ENCODE measurements at regions not wholly inside any gene's neighbourhood (a gene's known extent, or its start where the extent isn't known, plus 50 kb on each side); places are given as distances from the start of the nearest gene placed in this dataset.

- no peaks in the 10 kb centered on the region for H3K36me3 ChIP-seq (replicated peaks in 1 of 2)
- WGBS, 4 donors: 74 to 82% (median 80%) methylated on average over 8 of the region's 8 CpGs
- no peaks in the 10 kb centered on the region for H3K9me3 ChIP-seq (replicated peaks in 1 of 3)
- no peak overlapping the region for H3K27ac ChIP-seq
- no peak for TF ChIP-seq POLR2A (IDR thresholded peaks at IDR 0.05)
- TF ChIP-seq CTCF (IDR thresholded peaks at IDR 0.05): no peak
- H3K27me3 ChIP-seq: no peaks in the 10 kb centered on the region
- DNase-seq: no peak
- no peaks in the 10 kb centered on the region for H3K4me1 ChIP-seq (replicated peaks in 1 of 2)
- H3K4me3 ChIP-seq: no peak overlapping the region
- intact Hi-C loops (cut with DNase I): no loop called here
Observed at GRCh38 chr6:2535506-2535905, 215.2 kb downstream of the MYLK4 start.

DNA sequence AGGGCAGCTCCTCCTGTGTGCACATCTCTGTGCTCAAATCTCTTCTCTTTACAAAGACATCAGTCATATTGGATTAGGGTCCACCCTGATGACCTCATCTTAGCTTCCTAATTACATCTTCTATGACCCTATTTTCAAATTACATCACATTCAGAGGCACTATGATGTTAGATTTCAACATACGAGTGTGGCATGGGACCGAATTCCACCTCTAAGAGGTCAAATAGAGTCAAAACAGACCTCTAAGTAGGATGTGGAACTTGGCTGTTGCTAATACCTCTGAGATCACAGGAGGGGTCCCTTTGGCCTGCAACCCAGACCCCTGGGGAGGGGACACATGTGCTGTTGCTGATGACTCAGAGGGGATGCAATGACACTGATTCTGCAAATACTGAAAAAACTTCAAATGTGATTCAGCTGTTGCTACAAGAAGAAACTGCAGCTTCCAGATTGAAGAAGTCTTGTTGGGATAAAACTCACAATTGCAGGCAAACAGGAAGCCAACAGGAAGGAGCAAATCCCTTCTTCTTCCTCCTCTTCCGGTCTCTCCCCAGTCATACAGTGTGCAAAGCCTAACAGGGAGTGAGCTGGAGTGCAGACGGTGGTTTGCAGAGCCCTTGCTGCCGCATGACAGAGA lies 216.2 kb downstream of the MYLK4 start:
- H3K36me3 ChIP-seq (replicated peaks in 1 of 2): no peaks in the 10 kb centered on the region
- no peaks in the 10 kb centered on the region for H3K4me1 ChIP-seq (replicated peaks in 1 of 2)
- WGBS, 4 donors: 41 to 64% (median 54%) methylated on average over 5 of the region's 5 CpGs
- no peak for TF ChIP-seq POLR2A (IDR thresholded peaks at IDR 0.05)
- no peak for TF ChIP-seq CTCF (IDR thresholded peaks at IDR 0.05)
- H3K9me3 ChIP-seq (replicated peaks in 1 of 3): no peaks in the 10 kb centered on the region
- H3K27me3 ChIP-seq: no peaks in the 10 kb centered on the region
- no peak for DNase-seq
- intact Hi-C loops (cut with DNase I): no loop called here
- no peak overlapping the region for H3K4me3 ChIP-seq
- H3K27ac ChIP-seq: no peak overlapping the region

DNA sequence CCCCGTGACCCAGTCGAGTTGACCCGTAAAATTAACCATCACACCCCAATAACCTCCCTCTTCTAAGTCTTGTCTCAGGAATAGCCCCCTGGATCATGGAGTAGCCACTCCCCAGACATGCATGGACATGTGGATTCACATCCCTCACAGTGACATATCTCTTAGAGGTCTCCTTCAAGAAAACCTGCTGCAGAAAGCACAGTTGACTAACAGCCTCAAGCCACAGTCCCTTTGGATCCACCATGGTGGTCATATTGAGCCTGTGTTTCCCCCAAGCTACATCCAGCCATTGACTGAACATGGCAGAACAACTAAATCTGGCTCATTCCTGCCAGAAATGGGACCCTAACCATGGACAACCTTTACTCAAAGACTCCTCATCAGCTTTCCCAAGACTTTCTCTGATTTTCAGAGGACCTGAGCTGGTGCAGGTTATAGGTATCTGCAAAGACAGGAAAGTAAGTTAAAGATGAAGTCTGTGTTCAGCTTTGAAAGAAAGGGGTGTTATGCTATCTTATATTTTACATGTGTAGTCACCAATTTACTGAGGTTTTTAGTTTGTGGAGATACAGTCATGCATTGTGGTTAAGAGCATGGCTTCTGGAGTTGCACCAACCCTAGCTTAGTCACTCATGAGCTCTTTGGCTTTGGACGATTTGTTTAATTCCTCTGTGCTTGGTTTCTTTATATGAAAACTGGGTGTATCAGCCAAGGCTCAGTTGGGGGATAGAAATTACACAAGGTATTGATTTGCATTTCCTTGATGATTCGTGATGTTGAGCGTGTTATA lies 219.1 kb downstream of the MYLK4 start:
- no peak for TF ChIP-seq POLR2A (IDR thresholded peaks at IDR 0.05)
- Histone ChIP-seq H3K36me3 (replicated peaks in 1 of 2) (no peaks in the 10 kb centered on the region), H3K4me1 (replicated peaks in 1 of 2) (no peaks in the 10 kb centered on the region), H3K27ac (no peak overlapping the region), H3K9me3 (replicated peaks in 1 of 3) (no peaks in the 10 kb centered on the region), H3K27me3 (no peaks in the 10 kb centered on the region), H3K4me3 (no peak overlapping the region)
- WGBS, 4 donors: 58 to 79% (median 70%) methylated on average over 6 of the region's 6 CpGs
- intact Hi-C loops (cut with DNase I): no loop called here
- DNase-seq: no peak

DNA sequence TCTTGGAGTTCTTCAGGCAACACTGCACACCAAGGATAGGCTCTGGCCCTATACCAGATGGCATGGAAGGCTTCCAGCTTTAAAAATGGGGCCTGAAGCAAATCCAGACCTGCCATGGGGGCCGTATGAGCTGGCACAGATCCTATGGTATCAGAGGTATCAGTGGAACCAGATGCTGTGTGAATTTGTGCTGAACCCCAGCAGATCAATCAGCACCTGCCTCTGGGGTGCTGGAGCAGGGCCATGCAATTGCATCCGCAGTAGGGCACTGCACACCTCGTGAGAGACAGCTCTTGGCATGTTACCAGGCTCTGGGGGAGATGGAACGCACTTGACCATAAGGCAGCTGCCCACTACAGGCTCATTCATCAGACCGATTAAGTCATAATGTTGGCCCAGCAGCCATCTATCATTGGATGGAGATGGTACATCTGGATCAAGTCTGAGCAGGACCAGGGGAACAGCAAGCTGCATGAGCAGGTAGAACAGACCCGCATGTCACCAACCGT lies 221.5 kb downstream of the MYLK4 start:
- Histone ChIP-seq H3K4me1 (replicated peaks in 1 of 2) (no peaks in the 10 kb centered on the region), H3K4me3 (no peak overlapping the region), H3K9me3 (replicated peaks in 1 of 3) (no peaks in the 10 kb centered on the region), H3K36me3 (replicated peaks in 1 of 2) (no peaks in the 10 kb centered on the region), H3K27ac (no peak overlapping the region), H3K27me3 (no peaks in the 10 kb centered on the region)
- intact Hi-C loops (cut with DNase I): no loop called here
- no peak for DNase-seq
- 63 to 68% (median 67%) methylated on average over 6 to 7 of the region's 7 CpGs; no CpG with 5 or more reads in 1 of the 4 donors for WGBS, 4 donors
- TF ChIP-seq POLR2A (IDR thresholded peaks at IDR 0.05) (no peak), CTCF (IDR thresholded peaks at IDR 0.05) (no peak)

All from adrenal gland (tissue), 9 donors.